ENCODE measurements at regions not wholly inside any gene's neighbourhood (a gene's known extent, or its start where the extent isn't known, plus 50 kb on each side); places are given as distances from the start of the nearest gene placed in this dataset.

GRCh38 chr1:187460093-187460492, 631.3 kb downstream of the PLA2G4A start:
- peaks cover 10 to 27% (median 19%) of the 10 kb centered on the region in 8 donors for H3K9me3 Mint-ChIP-seq
- DNase-seq, result no peak
- no peak overlapping the region for H3K27ac Mint-ChIP-seq

GRCh38 chr1:187464320-187464719, 635.6 kb downstream of the PLA2G4A start:
- POLR2A ChIA-PET (ENCODE audit: partially characterized antibody), result no interaction called here
- Histone ChIP-seq H3K4me3 (ENCODE audit: low read length in 2 of 2) (no peak overlapping the region), H3K9me3 (ENCODE audit: control insufficient read depth in 1 of 2, low read length in 2 of 2) (peaks cover 0 to 6% of the 10 kb centered on the region in 2 donors), H3K36me3 (ENCODE audit: insufficient read depth, low read length) (no peaks in the 10 kb centered on the region), H3K27me3 (ENCODE audit: insufficient read depth, low read length) (no peaks in the 10 kb centered on the region), H3K27ac (ENCODE audit: low read depth, low read length) (no peak overlapping the region), H3K4me1 (ENCODE audit: insufficient read depth, low read length) (no peaks in the 10 kb centered on the region)
- CTCF ChIA-PET (ENCODE audit: partially characterized antibody), result no interaction called here
- H3K4me1 Mint-ChIP-seq, result no peaks in the 10 kb centered on the region
- intact Hi-C loops (cut with micrococcal nuclease), result no loop called here
- H3K4me3 Mint-ChIP-seq, result no peak overlapping the region
- DNase-seq, result no peak
- no peak overlapping the region for H3K27ac Mint-ChIP-seq
- peaks cover 8 to 42% (median 28%) of the 10 kb centered on the region in 8 donors for H3K9me3 Mint-ChIP-seq
- H3K27me3 Mint-ChIP-seq, result no peaks in the 10 kb centered on the region
- H3K36me3 Mint-ChIP-seq, result peaks cover 0 to 3% of the 10 kb centered on the region in 2 donors

More at GRCh38 chr1:187460093-187460492, 631.3 kb downstream of the PLA2G4A start:
- ChIA-PET CTCF (ENCODE audit: partially characterized antibody) (no interaction called here), POLR2A (ENCODE audit: partially characterized antibody) (no interaction called here)
- no peaks in the 10 kb centered on the region for H3K36me3 ChIP-seq (ENCODE audit: insufficient read depth, low read length)
- Mint-ChIP-seq H3K4me1 (no peaks in the 10 kb centered on the region), H3K4me3 (no peak overlapping the region), H3K27me3 (no peaks in the 10 kb centered on the region), H3K36me3 (peaks cover 0 to 3% of the 10 kb centered on the region in 2 donors)
- no peak overlapping the region for H3K4me3 ChIP-seq (ENCODE audit: low read length in 2 of 2)
- H3K27me3 ChIP-seq (ENCODE audit: insufficient read depth, low read length), result no peaks in the 10 kb centered on the region
- H3K9me3 ChIP-seq (ENCODE audit: control insufficient read depth in 1 of 2, low read length in 2 of 2), result peaks cover 0 to 6% of the 10 kb centered on the region in 2 donors
- no peak overlapping the region for H3K27ac ChIP-seq (ENCODE audit: low read depth, low read length)
- intact Hi-C loops (cut with micrococcal nuclease), result no loop called here
- no peaks in the 10 kb centered on the region for H3K4me1 ChIP-seq (ENCODE audit: insufficient read depth, low read length)

- Histone ChIP-seq H3K9me3 (ENCODE audit: control insufficient read depth in 1 of 2, low read length in 2 of 2) (peaks cover 0 to 6% of the 10 kb centered on the region in 2 donors), H3K4me1 (ENCODE audit: insufficient read depth, low read length) (no peaks in the 10 kb centered on the region), H3K27me3 (ENCODE audit: insufficient read depth, low read length) (no peaks in the 10 kb centered on the region), H3K4me3 (ENCODE audit: low read length in 2 of 2) (no peak overlapping the region), H3K27ac (ENCODE audit: low read depth, low read length) (no peak overlapping the region), H3K36me3 (ENCODE audit: insufficient read depth, low read length) (no peaks in the 10 kb centered on the region)
- intact Hi-C loops (cut with micrococcal nuclease), result no loop called here
- H3K27ac Mint-ChIP-seq, result no peak overlapping the region
- no peaks in the 10 kb centered on the region for H3K27me3 Mint-ChIP-seq
- H3K4me3 Mint-ChIP-seq, result no peak overlapping the region
- H3K4me1 Mint-ChIP-seq, result no peaks in the 10 kb centered on the region
- H3K36me3 Mint-ChIP-seq, result peaks cover 0 to 3% of the 10 kb centered on the region in 2 donors
- ChIA-PET CTCF (ENCODE audit: partially characterized antibody) (no interaction called here), POLR2A (ENCODE audit: partially characterized antibody) (no interaction called here)
- peaks cover 8 to 42% (median 28%) of the 10 kb centered on the region in 8 donors for H3K9me3 Mint-ChIP-seq
- no peak for DNase-seq
These were observed 636.7 kb downstream of the PLA2G4A start for GRCh38 chr1:187465441-187465840.

DNA sequence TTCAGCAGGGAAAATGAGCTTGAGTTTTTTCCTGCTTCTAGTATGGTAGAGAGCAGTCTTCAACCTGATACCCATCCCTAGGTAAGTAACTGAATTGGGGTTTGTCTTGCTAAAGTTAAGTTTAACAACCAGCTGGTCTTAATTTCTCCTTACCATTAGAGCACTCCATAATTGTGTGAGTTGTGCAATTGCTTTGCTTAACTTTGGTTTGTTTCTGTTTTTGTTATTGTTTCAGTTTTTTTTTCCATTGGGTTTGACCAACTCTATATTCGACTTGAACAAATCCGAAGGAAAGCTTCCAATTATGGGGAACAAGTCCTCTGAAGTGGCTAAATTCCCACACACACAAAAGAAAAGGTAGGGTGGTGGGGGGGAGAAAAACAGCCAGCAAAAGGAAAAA, 641.1 kb downstream of the PLA2G4A start:
- intact Hi-C loops (cut with micrococcal nuclease), result no loop called here
- CTCF ChIA-PET (ENCODE audit: partially characterized antibody), result no interaction called here
- H3K27ac ChIP-seq (ENCODE audit: low read depth, low read length), result no peak overlapping the region

GRCh38 chr1:187471555-187471954, 642.8 kb downstream of the PLA2G4A start:
- Mint-ChIP-seq H3K9me3 (peaks cover 0 to 16% (median 5%) of the 10 kb centered on the region in 8 donors), H3K27me3 (no peaks in the 10 kb centered on the region), H3K36me3 (peaks cover 0 to 3% of the 10 kb centered on the region in 2 donors), H3K4me1 (no peaks in the 10 kb centered on the region), H3K27ac (no peak overlapping the region), H3K4me3 (no peak overlapping the region)
- ChIA-PET CTCF (ENCODE audit: partially characterized antibody) (no interaction called here), POLR2A (ENCODE audit: partially characterized antibody) (no interaction called here)
- Histone ChIP-seq H3K4me3 (ENCODE audit: low read length in 2 of 2) (no peak overlapping the region), H3K27ac (ENCODE audit: low read depth, low read length) (no peak overlapping the region), H3K4me1 (ENCODE audit: insufficient read depth, low read length) (no peaks in the 10 kb centered on the region), H3K36me3 (ENCODE audit: insufficient read depth, low read length) (no peaks in the 10 kb centered on the region), H3K9me3 (ENCODE audit: control insufficient read depth in 1 of 2, low read length in 2 of 2) (no peaks in the 10 kb centered on the region), H3K27me3 (ENCODE audit: insufficient read depth, low read length) (no peaks in the 10 kb centered on the region)
- intact Hi-C loops (cut with micrococcal nuclease), result no loop called here
- no peak for DNase-seq

More for the DNA sequence above, 641.1 kb downstream of the PLA2G4A start:
- Mint-ChIP-seq H3K4me1 (no peaks in the 10 kb centered on the region), H3K4me3 (no peak overlapping the region), H3K36me3 (peaks cover 0 to 3% of the 10 kb centered on the region in 2 donors), H3K27ac (no peak overlapping the region), H3K27me3 (no peaks in the 10 kb centered on the region), H3K9me3 (peaks cover 0 to 20% (median 14%) of the 10 kb centered on the region in 8 donors)
- Histone ChIP-seq H3K9me3 (ENCODE audit: control insufficient read depth in 1 of 2, low read length in 2 of 2) (no peaks in the 10 kb centered on the region), H3K4me1 (ENCODE audit: insufficient read depth, low read length) (no peaks in the 10 kb centered on the region), H3K36me3 (ENCODE audit: insufficient read depth, low read length) (no peaks in the 10 kb centered on the region), H3K27me3 (ENCODE audit: insufficient read depth, low read length) (no peaks in the 10 kb centered on the region), H3K4me3 (ENCODE audit: low read length in 2 of 2) (no peak overlapping the region)
- no peak for DNase-seq
- POLR2A ChIA-PET (ENCODE audit: partially characterized antibody), result no interaction called here

GRCh38 chr1:187474336-187474735, 645.6 kb downstream of the PLA2G4A start:
- ChIA-PET POLR2A (ENCODE audit: partially characterized antibody) (no interaction called here), CTCF (ENCODE audit: partially characterized antibody) (interaction anchor here (0.7 kb wide), 1 partner anchor 50 kb away, joined by 3 read pairs; no protein-coding TSS in a partner anchor)
- no peaks in the 10 kb centered on the region for H3K36me3 ChIP-seq (ENCODE audit: insufficient read depth, low read length)
- H3K27me3 Mint-ChIP-seq, result no peaks in the 10 kb centered on the region
- H3K4me1 ChIP-seq (ENCODE audit: insufficient read depth, low read length), result no peaks in the 10 kb centered on the region
- no peak overlapping the region for H3K27ac Mint-ChIP-seq
- peaks cover 0 to 3% of the 10 kb centered on the region in 2 donors for H3K36me3 Mint-ChIP-seq
- intact Hi-C loops (cut with micrococcal nuclease), result no loop called here
- no peak overlapping the region for H3K27ac ChIP-seq (ENCODE audit: low read depth, low read length)
- no peak overlapping the region for H3K4me3 ChIP-seq (ENCODE audit: low read length in 2 of 2)
- H3K4me3 Mint-ChIP-seq, result no peak overlapping the region
- H3K4me1 Mint-ChIP-seq, result no peaks in the 10 kb centered on the region
- peaks cover 3 to 10% (median 5%) of the 10 kb centered on the region in 8 donors for H3K9me3 Mint-ChIP-seq
- no peaks in the 10 kb centered on the region for H3K27me3 ChIP-seq (ENCODE audit: insufficient read depth, low read length)
- no peaks in the 10 kb centered on the region for H3K9me3 ChIP-seq (ENCODE audit: control insufficient read depth in 1 of 2, low read length in 2 of 2)
- no peak for DNase-seq

- Mint-ChIP-seq H3K36me3 (no peaks in the 10 kb centered on the region), H3K27ac (no peak overlapping the region), H3K27me3 (no peaks in the 10 kb centered on the region), H3K4me1 (no peaks in the 10 kb centered on the region), H3K4me3 (no peak overlapping the region), H3K9me3 (peaks cover 0 to 9% (median 5%) of the 10 kb centered on the region in 8 donors)
- Histone ChIP-seq H3K27ac (ENCODE audit: low read depth, low read length) (no peak overlapping the region), H3K36me3 (ENCODE audit: insufficient read depth, low read length) (no peaks in the 10 kb centered on the region), H3K27me3 (ENCODE audit: insufficient read depth, low read length) (no peaks in the 10 kb centered on the region), H3K4me1 (ENCODE audit: insufficient read depth, low read length) (no peaks in the 10 kb centered on the region), H3K9me3 (ENCODE audit: control insufficient read depth in 1 of 2, low read length in 2 of 2) (no peaks in the 10 kb centered on the region), H3K4me3 (ENCODE audit: low read length in 2 of 2) (no peak overlapping the region)
- intact Hi-C loops (cut with micrococcal nuclease), result no loop called here
- no peak for DNase-seq
- CTCF ChIA-PET (ENCODE audit: partially characterized antibody), result no interaction called here
- POLR2A ChIA-PET (ENCODE audit: partially characterized antibody), result no interaction called here
These were observed 647.9 kb downstream of the PLA2G4A start for GRCh38 chr1:187476671-187477070.

DNA sequence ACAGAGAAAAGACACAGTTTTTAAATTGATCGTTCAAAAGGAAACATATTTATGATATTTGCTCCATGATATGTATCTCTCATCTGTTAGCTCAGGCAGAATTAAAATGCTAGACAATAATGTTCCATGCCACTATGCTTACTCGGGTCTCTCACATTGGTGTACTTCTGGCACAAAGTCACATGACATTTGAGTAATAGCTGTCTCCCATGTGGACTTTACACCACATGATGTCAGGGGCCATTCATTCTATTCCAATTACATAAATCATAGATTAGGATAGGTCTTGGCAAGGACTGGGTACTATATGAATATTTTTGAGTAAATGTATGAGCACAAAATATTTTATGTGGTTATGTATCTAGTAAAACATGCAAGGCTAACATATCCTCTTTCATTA, 648.4 kb downstream of the PLA2G4A start:
- intact Hi-C loops (cut with micrococcal nuclease), result no loop called here
- H3K9me3 ChIP-seq (ENCODE audit: control insufficient read depth in 1 of 2, low read length in 2 of 2), result no peaks in the 10 kb centered on the region
- H3K27ac ChIP-seq (ENCODE audit: low read depth, low read length), result no peak overlapping the region
- no peaks in the 10 kb centered on the region for H3K27me3 Mint-ChIP-seq
- no peaks in the 10 kb centered on the region for H3K4me1 Mint-ChIP-seq
- no peak for DNase-seq
- H3K4me3 ChIP-seq (ENCODE audit: low read length in 2 of 2), result no peak overlapping the region
- H3K4me1 ChIP-seq (ENCODE audit: insufficient read depth, low read length), result no peaks in the 10 kb centered on the region
- CTCF ChIA-PET (ENCODE audit: partially characterized antibody), result no interaction called here
- no peak overlapping the region for H3K4me3 Mint-ChIP-seq
- H3K27me3 ChIP-seq (ENCODE audit: insufficient read depth, low read length), result no peaks in the 10 kb centered on the region
- H3K36me3 ChIP-seq (ENCODE audit: insufficient read depth, low read length), result no peaks in the 10 kb centered on the region
- H3K9me3 Mint-ChIP-seq, result peaks cover 0 to 9% (median 5%) of the 10 kb centered on the region in 8 donors
- H3K27ac Mint-ChIP-seq, result no peak overlapping the region
- POLR2A ChIA-PET (ENCODE audit: partially characterized antibody), result no interaction called here
- no peaks in the 10 kb centered on the region for H3K36me3 Mint-ChIP-seq
